ENCODE measurements at regions not wholly inside any gene's neighbourhood (a gene's known extent, or its start where the extent isn't known, plus 50 kb on each side); places are given as distances from the start of the nearest gene placed in this dataset.

GRCh38 chr17:83012868-83013778 lies 66.3 kb upstream of the METRNL start:
- H3K9me3 ChIP-seq (ENCODE audit: control insufficient read depth, insufficient read depth, low read depth, low read length): no peaks in the 10 kb centered on the region
- no peak for TF ChIP-seq REST (IDR thresholded peaks at IDR 0.05; ENCODE audit: insufficient read depth in 1 of 2, low read depth in 2 of 2, low read length in 1 of 2)
- TF ChIP-seq POLR2AphosphoS5 (IDR thresholded peaks at IDR 0.05; ENCODE audit: low read depth, low read length): no peak
- TF ChIP-seq TCF7L2 (IDR thresholded peaks at IDR 0.05; ENCODE audit: low read depth, low read length): no peak
- TF ChIP-seq SIN3A (IDR thresholded peaks at IDR 0.05; ENCODE audit: borderline replicate concordance, insufficient read depth, low read depth, low read length): no peak
- TF ChIP-seq, protein P1, sequence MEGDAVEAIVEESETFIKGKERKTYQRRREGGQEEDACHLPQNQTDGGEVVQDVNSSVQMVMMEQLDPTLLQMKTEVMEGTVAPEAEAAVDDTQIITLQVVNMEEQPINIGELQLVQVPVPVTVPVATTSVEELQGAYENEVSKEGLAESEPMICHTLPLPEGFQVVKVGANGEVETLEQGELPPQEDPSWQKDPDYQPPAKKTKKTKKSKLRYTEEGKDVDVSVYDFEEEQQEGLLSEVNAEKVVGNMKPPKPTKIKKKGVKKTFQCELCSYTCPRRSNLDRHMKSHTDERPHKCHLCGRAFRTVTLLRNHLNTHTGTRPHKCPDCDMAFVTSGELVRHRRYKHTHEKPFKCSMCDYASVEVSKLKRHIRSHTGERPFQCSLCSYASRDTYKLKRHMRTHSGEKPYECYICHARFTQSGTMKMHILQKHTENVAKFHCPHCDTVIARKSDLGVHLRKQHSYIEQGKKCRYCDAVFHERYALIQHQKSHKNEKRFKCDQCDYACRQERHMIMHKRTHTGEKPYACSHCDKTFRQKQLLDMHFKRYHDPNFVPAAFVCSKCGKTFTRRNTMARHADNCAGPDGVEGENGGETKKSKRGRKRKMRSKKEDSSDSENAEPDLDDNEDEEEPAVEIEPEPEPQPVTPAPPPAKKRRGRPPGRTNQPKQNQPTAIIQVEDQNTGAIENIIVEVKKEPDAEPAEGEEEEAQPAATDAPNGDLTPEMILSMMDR (IDR thresholded peaks at IDR 0.05): no peak
- in situ Hi-C loops (cut with HindIII; ENCODE audit: low pct_unique_long_range_greater_than_20kb, low sequenced_read_pairs) (no loop called here), intact Hi-C loops (cut with micrococcal nuclease; ENCODE audit: unreplicated experiment) (no loop called here)
- H3K4me1 ChIP-seq (ENCODE audit: control insufficient read depth, insufficient read depth, low read length): peaks cover 6% of the 10 kb centered on the region
- BruUV-seq (replicated peaks): no TSS peak
- DNase-seq (ENCODE audit: low read depth, low spot score): no peak
- H3K27me3 ChIP-seq (ENCODE audit: control insufficient read depth, insufficient read depth, low read length): no peaks in the 10 kb centered on the region
- no peak overlapping the region for H3K4me3 ChIP-seq (ENCODE audit: low read depth in 2 of 2, low read length in 2 of 2)
- ATAC-seq: no peak
- ChIA-PET POLR2A (no interaction called here), CTCF (no interaction called here)
- no peaks in the 10 kb centered on the region for H3K36me3 ChIP-seq (ENCODE audit: control insufficient read depth, insufficient read depth, low read length)
- H3K27ac ChIP-seq (ENCODE audit: low read length): no peak overlapping the region

DNA sequence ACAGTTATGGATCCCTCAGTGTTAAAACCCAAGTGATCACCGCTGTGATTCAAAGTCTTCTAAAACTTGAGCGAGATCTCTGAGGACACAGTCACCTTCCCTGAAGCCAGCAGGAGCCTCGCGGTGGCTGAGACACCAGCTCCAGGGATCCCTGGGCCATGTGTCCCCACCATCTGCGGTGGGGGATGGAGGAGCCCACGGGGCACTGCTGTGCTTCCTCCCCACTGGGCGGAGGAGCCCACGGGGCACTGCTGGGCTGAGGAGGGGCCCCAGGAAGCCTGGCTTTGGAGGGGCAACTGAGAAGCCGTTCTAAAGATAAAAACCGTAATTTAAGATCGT lies 65.7 kb upstream of the METRNL start:
- H3K27me3 ChIP-seq (ENCODE audit: control insufficient read depth, insufficient read depth, low read length): no peaks in the 10 kb centered on the region
- TF ChIP-seq SIN3A (IDR thresholded peaks at IDR 0.05; ENCODE audit: borderline replicate concordance, insufficient read depth, low read depth, low read length) (no peak), REST (IDR thresholded peaks at IDR 0.05; ENCODE audit: insufficient read depth in 1 of 2, low read depth in 2 of 2, low read length in 1 of 2) (no peak), POLR2AphosphoS5 (IDR thresholded peaks at IDR 0.05; ENCODE audit: low read depth, low read length) (no peak), TCF7L2 (IDR thresholded peaks at IDR 0.05; ENCODE audit: low read depth, low read length) (no peak)
- TF ChIP-seq, protein P1 (IDR thresholded peaks at IDR 0.05): no peak
- no TSS peak for BruUV-seq (replicated peaks)
- H3K4me1 ChIP-seq (ENCODE audit: control insufficient read depth, insufficient read depth, low read length): peaks cover 6% of the 10 kb centered on the region
- POLR2A ChIA-PET: no interaction called here
- no peak for ATAC-seq
- CTCF ChIA-PET: no interaction called here
- H3K4me3 ChIP-seq (ENCODE audit: low read depth in 2 of 2, low read length in 2 of 2): no peak overlapping the region
- no peaks in the 10 kb centered on the region for H3K36me3 ChIP-seq (ENCODE audit: control insufficient read depth, insufficient read depth, low read length)
- in situ Hi-C loops (cut with HindIII; ENCODE audit: low pct_unique_long_range_greater_than_20kb, low sequenced_read_pairs) (no loop called here), intact Hi-C loops (cut with micrococcal nuclease; ENCODE audit: unreplicated experiment) (no loop called here)
- no peaks in the 10 kb centered on the region for H3K9me3 ChIP-seq (ENCODE audit: control insufficient read depth, insufficient read depth, low read depth, low read length)
- DNase-seq (ENCODE audit: low read depth, low spot score): no peak
- H3K27ac ChIP-seq (ENCODE audit: low read length): no peak overlapping the region
